ENCODE measurements at regions not wholly inside any gene's neighbourhood (a gene's known extent, or its start where the extent isn't known, plus 50 kb on each side); places are given as distances from the start of the nearest gene placed in this dataset.
A peak's percentile ranks its signal among the peaks of the same experiment; 100 is the strongest.
"Not testable (repeated sequence)": the region's sequence is repeated elsewhere in the genome, so short reads cannot be mapped to it uniquely, and the experiment has no call there.

DNA sequence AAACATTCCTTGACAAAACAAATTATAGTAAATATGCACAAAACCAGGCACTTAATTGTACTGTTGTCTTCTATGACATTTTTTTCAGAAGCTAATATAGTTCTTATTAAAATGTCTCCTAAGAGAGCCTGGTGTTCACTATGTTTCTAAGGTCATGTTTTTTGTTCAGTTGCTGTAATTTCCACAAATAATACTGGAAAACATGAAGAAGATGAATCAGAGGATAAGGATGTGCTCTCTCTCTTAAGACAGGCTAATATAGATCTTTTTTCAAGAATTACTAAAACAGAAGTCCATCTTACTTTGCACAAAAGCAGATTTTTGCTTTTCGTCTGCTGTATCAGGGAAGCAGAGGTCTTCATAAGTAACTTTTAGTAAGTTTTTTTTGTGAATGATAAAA, 823.0 kb upstream of the NECTIN3 start:
- no peak for DNase-seq

DNA sequence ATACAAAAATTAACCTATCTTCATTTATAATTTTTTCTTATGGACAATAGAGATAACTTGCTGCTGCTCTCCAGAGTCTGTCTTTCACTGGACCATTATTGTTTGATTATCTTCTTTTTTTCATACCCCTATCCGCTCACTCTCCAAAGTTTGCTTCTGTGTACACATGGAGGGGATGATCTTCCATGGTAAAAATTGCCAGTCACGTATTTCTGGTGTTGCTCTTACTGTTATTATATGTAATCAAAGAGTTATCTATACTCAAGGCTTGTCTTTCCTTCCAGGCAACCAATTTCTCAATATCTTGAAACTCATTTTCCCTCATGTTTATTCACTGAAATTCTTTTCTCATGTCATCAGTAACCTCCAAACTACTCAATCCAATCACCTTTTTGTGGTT, 817.8 kb upstream of the NECTIN3 start:
- DNase-seq: no peak

DNA sequence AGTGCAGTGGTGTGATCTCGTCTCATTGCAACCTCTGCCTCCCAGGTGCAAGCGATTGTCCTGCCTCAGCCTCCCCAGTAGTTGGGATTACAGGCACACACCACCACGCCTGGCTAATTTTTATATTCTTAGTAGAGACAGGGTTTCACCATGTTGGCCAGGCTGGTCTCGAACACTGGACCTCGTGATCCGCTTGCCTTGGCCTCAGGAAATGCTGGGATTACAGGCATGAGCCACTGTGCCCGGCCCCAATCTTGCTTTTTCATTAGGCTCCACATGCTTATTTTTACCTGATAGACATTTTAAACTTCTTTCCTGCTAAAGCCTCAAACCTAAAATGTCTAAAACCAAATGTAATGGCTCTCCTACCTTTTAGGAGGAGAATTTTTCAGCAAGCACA, 817.0 kb upstream of the NECTIN3 start:
- no peak for DNase-seq

GRCh38 chr3:110261141-110261540, 810.5 kb upstream of the NECTIN3 start:
- DNase-seq: no peak

- no peak for DNase-seq
These were observed 808.7 kb upstream of the NECTIN3 start for GRCh38 chr3:110262896-110263295.

- DNase-seq: no peak
These were observed 806.3 kb upstream of the NECTIN3 start for GRCh38 chr3:110265302-110265701.

- no peak for DNase-seq
These were observed 804.2 kb upstream of the NECTIN3 start for GRCh38 chr3:110267304-110267845.

GRCh38 chr3:110272525-110272924, 799.1 kb upstream of the NECTIN3 start:
- no peak for DNase-seq

DNA sequence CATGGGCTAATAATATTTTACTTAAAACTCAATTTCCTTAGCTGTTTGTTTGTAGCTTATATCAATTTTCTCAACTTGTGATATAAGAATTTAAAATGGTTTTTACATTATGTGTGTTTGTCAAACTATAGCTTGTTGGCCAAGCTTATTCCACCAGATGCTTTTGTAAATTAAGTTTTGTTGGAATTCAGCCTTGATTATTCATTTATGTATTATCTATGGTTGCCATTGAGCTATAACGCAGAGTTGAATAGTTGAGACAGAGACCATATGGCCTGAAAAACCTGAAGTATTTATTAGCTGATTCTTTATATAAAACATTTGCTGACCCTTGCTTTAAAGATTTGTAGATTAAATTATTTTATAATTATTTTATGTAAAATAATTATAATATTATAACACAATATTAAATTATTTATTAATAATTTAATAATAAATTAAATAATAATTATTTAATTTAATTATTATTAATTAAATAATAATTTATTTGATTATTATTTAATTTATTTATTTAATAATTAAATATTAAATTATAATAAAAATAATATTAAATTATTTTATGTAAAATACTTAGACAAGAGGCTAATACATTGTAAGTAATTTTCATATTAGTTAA, 779.6 kb upstream of the NECTIN3 start:
- DNase-seq: no peak

DNA sequence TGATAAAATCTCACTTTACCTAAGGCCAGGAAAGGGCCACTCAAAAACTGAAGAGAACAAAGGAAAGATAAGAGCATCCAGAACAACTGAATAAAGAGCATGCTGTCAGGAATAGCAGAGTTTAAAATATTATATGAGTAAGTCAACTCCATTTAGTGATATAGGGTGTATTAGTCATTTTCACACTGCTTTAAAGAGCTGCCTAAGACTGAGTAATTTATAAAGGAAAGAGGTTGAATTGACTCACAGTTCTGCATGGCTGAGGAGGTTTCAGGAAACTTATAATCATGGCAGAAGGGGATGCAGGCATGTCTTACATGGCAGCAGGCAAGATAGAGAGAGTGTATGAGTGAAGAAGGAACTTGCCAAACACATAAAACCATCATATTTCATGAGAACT, 778.0 kb upstream of the NECTIN3 start:
- no peak for DNase-seq

DNA sequence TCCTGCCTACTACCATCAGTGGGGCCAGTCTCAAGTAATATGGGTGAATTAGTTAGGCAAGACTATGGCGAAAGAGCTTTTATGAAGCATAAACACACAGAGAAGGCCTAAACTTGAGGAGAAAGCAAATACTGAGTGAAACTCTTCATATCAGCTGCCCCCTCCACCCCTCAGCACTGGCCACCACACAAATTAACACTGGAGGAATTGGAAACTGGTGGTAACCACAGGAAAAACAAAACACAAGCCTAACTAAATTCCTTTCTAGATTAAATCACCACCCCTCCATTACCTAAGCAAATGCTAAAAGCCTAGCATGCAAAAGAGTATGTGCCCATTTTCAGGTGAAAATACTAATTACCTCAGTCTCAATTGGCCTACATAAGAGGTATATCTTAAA, 774.7 kb upstream of the NECTIN3 start:
- no peak for DNase-seq

DNA sequence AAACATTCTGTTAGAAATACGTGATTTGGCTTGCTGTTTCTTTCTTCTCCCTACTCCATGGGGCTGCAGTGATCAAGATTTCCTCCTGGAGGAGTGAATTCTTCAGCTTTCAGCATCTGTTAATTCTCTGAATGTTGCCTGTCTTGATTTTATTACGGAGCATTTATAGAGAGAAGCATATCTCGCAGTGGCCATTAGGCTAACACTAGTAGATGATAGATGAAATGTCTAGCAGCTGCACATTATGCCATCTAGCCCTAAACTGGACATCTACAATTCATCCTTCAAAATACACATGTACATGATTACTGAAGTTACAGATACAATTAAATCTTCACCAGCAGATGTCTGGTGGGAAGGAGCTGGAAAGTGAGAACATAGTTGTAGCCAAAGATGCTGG, 769.8 kb upstream of the NECTIN3 start:
- DNase-seq: no peak

- no peak for DNase-seq
These were observed 764.4 kb upstream of the NECTIN3 start for GRCh38 chr3:110307065-110307809.

DNA sequence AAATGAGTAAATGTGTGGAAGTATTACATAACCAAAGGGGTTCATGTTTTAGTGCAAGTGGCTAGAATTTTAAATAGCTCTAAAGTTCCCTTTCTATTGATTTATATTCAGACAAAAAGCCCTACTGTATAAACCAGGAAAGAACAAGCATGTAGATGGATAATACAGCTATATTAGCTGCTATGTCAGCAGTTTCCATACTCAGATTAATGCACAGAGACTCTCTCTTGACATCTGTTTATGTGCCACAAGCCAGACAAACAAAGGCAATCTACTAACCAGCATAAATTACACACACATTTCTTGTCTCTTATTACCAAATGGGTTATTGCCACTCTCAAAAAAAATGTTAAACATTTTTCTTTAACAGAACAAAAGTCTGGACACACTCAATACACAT, 760.1 kb upstream of the NECTIN3 start:
- DNase-seq: no peak

DNA sequence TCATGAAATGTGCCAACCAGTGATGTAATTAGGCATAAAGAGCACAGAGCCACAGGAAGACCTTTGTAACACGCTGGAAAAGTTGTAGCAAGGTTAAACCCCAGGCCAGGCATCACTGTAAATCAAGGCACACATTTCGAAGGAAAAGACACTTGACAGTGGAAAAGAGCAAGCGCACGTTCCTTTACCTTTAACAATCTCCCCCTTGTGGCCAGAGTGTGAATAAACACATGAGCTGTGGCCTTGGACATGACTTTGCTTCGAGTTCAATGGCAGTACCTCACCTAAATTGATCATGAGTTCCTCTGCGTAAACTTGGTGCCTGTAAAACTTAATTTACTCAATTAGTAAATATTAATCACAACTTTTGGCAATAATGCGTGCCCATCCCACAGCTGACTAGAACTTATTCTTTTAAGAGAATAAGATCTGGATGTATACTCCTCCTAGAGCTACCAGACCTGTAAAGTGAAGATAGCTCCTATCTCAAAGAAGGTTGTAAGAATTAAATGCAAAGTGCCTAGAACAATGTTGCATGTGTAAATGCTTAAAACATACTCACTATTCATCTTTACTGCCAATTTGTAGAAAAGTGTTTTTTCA, 757.0 kb upstream of the NECTIN3 start:
- peak; percentile 46 to 64 for DNase-seq

- no peak for DNase-seq
These were observed 753.5 kb upstream of the NECTIN3 start for GRCh38 chr3:110318108-110318507.

DNA sequence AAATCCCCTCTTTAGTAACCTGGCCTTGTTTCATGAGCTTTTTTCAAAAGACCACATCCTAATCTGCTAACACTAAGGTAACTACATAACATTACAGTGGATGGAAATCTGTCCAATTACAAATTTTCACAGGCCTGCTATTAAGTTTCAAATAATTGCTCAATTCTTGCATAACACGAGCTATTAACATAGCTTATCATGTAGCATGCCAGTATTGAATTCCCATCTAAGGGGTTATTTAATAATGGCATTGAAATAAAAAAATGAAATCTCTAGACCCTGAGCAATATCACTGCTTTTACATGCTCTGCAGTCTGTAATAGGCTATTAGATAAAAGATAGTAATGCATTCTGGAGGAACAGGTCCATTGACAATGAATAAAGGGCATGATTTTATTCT, 748.3 kb upstream of the NECTIN3 start:
- DNase-seq: no peak

- no peak for DNase-seq
These were observed 747.4 kb upstream of the NECTIN3 start for GRCh38 chr3:110324171-110324705.

DNA sequence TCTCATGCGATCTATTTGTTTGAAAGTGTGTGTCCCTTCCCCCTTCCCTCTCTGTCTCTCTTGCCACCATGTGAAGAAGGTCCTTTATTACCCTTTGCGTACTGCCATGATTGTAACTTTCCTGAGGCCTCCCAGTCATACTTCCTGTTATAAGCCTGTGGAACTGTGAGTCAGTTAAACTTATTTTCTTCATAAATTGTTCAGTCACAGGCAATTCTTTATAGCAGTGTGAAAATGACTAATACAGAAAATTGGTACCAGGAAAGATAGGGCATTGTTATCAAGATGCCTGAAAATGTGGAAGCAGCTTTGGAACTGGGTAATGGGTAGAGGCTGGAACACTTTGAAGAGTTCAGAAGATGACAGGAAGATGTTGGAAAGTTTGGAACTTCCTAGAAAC, 743.7 kb upstream of the NECTIN3 start:
- DNase-seq: no peak

- not testable (repeated sequence) for DNase-seq
These were observed 740.1 kb upstream of the NECTIN3 start for GRCh38 chr3:110331562-110331961.

DNA sequence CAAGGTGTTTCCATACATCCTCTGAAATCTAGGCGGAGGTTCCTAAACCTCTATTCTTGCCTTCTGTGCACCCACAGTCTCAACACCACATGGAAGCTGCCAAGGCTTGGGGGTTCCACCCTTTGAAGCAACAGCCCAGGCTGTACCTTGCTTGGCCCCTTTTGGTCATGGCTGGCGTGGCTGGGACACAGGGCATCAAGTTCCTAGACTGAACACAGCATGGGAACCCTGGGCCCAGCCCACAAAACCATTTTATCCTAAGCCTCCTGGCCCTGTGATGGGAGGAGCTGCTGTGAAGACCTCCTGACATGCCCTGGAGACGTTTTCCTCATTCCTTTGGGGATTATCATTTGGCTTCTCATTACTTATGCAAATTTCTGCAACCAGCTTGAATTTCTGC, 739.0 kb upstream of the NECTIN3 start:
- no peak for DNase-seq

GRCh38 chr3:110341047-110341446, 730.6 kb upstream of the NECTIN3 start:
- no peak for DNase-seq

- no peak for DNase-seq
These were observed 728.2 kb upstream of the NECTIN3 start for GRCh38 chr3:110343376-110343775.

- no peak for DNase-seq
These were observed 727.7 kb upstream of the NECTIN3 start for GRCh38 chr3:110343945-110344344.
